Thyroid gland (tissue), 4 donors: ENCODE measurements at regions not wholly inside any gene's neighbourhood (a gene's known extent, or its start where the extent isn't known, plus 50 kb on each side); places are given as distances from the start of the nearest gene placed in this dataset.

Experiments
- CTCF ChIP-seq, 6 experiments: fragments of 200-600 bp in 3 of 6; fragments of 450-650 bp in 3 of 6; sonication (generic) in 3 of 6; IDR thresholded peaks; one replicate each; pipeline ENCODE4 v1.5.1; 2016 to 2019; ENCODE audit warnings: antibody characterized with exemption in 6 of 6, mild to moderate bottlenecking in 2 of 6, inconsistent platforms in 1 of 6, moderate library complexity in 1 of 6
- POLR2A ChIP-seq, 2 donors: fragments of 450-650 bp; IDR thresholded peaks; one replicate each; pipeline ENCODE4 v1.6.1; 2017; ENCODE audit warnings: antibody characterized with exemption in 2 of 2, mild to moderate bottlenecking in 2 of 2, moderate library complexity in 1 of 2

- TF ChIP-seq CTCF (IDR thresholded peaks at IDR 0.05) (no peak), POLR2A (IDR thresholded peaks at IDR 0.05) (no peak)
These were observed 205.1 kb downstream of the SNCAIP start for GRCh38 chr5:122517091-122517490.
